T-helper 1 cell (primary cell): ENCODE measurements at regions not wholly inside any gene's neighbourhood (a gene's known extent, or its start where the extent isn't known, plus 50 kb on each side); places are given as distances from the start of the nearest gene placed in this dataset.

ENCODE experiments used
- DNase-seq, 5 donors: peaks; one replicate each; pipeline ENCODE4 v3.0.0-alpha.2; 2012 to 2020

DNA sequence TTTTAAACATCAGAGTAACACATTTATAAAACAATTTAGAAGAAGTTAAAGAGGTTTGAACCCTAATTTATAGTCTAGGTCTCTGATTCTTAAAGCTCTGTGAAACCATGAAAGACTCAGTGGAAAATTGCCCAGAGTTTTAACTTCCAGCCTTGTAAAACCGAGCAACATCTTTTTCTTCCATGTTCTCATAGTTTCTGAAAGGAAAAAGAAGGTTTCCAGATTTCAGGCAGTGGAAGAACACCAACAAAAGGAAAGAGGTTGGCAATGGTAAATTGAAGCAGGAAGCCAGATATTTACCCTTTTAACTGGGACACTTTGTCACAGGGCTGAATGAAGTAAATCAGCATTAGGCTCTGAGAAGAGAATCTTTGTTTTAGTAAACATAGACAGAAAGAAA, 1999.3 kb downstream of the MAT2B start:
- DNase-seq: no peak

GRCh38 chr5:165508286-165508685, 2002.9 kb downstream of the MAT2B start:
- DNase-seq: no peak

DNA sequence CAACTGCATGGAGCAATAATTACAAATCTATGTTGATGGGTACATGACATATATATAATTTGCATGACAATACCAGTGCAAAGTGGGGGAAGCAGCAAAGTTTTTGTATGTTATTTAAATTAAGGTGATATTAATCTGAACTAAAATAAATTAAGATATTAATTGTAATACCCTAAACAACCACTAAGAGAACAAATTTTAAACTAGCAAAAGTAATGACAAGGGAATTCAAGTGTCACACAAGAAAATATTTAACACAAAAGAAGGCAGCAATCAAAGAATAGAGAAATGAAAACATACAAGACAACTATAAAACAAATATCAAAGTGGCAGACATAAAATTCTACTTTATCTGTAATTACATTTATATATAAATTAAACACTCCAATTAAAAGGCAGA, 2003.4 kb downstream of the MAT2B start:
- no peak for DNase-seq

GRCh38 chr5:165521816-165522610, 2016.6 kb downstream of the MAT2B start:
- DNase-seq: no peak

DNA sequence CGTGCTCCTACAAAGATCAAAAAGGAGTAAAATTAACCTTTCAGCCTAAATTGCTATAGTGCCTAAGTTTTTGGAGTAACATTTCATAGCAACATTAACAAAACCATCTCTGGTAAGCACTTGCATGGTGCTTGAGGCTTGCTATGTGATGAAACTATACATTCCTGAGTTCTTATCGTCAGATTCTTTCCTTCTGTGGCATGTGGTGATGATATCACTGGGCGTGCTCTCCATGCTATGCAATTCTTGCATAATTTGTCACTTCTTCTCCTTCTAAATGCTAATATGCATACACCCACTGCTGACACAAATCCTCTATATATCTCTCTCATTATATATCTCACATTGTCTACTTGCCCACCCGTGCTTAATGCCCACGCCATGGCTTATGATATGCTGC, 2019.9 kb downstream of the MAT2B start:
- no peak for DNase-seq

DNA sequence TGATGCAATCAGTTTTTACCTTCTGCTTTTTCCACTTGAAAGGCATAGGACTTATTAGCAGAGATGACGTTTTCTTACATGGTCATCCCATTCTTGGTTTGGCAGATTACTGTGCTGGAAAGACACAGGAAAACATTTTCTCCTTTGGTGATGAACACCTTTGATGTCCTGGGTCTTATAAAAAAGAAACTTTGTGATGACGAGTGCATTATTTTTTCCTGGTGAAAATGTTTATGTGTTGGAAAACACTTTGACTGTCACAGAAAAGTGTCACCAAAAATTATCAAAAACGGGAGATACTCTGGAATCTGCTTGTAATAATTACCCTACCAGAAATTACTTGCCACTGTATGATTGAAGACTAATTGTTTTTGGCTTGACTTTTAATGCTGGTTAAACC, 2020.9 kb downstream of the MAT2B start:
- DNase-seq: no peak

DNA sequence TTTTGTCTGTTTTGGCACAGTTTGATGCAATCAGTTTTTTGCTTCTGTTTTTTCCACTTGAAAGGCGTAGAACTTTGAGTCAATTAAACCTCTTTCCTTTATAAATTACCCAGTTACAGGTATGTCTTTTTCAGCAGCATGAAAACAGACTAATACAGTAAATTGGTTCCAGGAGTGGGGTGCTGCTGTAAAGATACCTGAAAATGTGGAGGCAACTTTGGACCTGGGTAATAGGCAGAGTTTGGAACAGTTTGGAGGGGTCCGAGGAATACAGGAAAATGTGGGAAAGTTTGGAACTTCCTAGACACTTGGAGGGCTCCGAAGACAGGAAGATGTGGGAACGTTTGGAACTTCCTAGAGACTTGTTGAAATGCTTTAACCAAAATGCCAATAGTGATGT, 2022.2 kb downstream of the MAT2B start:
- DNase-seq: no peak

GRCh38 chr5:165538065-165538464, 2032.6 kb downstream of the MAT2B start:
- DNase-seq: no peak

DNA sequence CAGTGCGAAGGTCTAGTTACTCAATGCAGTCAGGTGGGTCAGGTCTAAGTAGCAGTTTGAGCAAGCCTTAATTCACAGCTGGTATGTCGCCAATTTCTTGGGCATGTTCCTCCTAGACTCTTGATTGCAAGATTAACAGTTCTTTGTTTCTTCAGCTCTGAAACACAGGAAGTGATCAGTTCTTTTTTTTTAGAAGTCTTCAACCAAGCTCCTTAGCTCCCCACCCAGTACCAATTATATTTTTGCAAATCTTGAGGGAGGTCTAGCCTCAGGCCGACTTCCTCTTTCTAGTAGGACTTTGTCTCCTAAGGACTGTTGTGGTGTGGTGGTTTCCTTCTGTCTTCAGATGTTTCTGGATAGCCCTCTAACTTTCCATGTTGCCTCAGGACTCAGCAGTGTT, 2054.2 kb downstream of the MAT2B start:
- no peak for DNase-seq

- no peak for DNase-seq
Measured at GRCh38 chr5:165560648-165561047, 2055.2 kb downstream of the MAT2B start.

- DNase-seq: no peak
Measured at GRCh38 chr5:165565911-165566310, 2060.5 kb downstream of the MAT2B start.

DNA sequence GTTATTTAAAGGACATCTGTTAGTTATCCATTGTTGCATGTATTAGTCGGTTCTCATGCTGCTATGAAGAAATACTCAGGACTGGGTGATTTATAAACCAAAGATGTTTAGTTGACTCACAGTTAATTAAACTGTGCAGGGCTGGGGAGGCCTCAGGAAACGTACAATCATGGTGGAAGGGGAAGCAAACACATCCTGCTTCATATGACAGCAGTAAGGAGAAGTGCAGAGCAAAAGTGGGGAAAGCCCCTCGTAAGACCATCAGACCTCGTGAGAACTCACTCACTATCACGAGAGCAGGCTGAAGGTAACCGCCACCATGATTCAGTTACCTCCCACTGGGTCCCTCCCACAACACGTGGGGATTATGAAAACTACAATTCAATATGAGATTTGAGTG, 2064.1 kb downstream of the MAT2B start:
- no peak for DNase-seq

DNA sequence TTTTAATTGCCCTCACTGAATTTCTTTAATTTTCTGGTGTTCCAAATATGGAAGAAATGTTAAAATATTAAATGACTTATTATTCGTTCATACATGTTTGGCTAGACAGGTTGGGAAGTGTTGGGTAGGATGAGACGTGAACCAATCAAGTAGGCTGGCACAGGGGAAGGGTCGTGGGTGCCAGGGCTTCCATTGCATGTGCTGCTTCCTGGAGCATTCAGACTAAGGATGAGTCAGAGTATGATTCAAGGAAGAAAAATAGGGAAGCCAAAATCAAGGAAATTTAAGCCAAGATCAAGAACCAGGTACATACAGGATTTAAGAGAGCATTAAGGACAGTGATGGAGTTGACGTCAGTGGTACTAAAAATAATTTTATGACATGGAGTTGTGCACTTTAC, 2068.0 kb downstream of the MAT2B start:
- no peak for DNase-seq

DNA sequence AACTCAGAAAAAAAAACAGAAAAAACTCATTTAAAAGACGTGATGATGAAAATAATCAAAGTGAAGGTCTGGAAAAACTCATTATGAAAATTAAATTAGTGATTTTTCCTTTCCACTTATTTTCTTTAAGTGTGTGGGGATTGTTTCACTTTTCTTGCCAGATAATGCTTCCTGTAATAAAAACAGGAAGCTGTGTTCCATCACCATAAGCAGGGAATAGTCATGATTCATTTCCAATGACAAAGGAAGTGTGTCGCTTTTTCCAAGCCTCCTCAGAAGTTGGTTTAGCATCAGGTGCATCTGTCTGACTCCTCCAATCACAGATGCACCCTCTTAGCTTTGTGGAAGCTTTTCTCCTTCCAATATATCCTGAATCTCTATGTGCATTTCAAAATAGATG, 2068.7 kb downstream of the MAT2B start:
- no peak for DNase-seq

GRCh38 chr5:165576678-165577275, 2071.4 kb downstream of the MAT2B start:
- DNase-seq: no peak

GRCh38 chr5:165579911-165580310, 2074.5 kb downstream of the MAT2B start:
- no peak for DNase-seq

DNA sequence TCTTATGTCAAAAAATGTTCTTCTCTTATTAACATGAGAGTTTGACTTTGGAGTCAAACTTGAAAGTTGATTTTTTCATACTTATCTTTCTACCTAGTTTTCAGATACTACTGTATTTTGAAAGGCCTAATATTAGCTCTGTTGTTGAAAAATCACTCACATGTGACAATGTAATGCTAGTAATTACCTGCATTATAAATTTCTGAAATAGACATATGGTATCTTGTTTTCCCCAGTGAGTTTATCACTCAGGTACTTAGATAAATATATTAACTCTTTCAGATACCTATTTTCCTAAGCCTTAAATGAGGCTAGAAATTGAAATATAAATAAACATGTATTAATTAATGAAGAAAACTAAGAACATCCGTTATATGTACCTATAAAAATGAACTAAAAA, 2089.3 kb downstream of the MAT2B start:
- DNase-seq: no peak

DNA sequence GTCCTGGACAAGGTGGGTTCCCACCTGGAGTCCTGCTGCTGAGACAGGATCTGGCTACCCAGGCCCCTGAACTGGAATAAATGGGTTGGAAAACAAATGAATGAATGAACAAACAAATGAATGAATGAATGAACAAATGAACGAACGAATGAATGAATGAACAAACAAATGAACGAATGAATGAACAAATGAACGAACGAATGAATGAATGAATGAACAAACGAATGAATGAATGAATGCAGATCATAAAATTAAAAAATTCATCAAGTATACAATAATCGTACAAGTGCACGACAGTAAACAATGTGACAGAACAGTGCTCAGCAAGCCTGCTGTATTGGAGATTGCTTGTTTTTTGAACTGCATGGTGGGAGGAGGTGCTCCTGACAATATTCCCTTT, 2097.1 kb downstream of the MAT2B start:
- no peak for DNase-seq

GRCh38 chr5:165607026-165607425, 2101.6 kb downstream of the MAT2B start:
- DNase-seq: no peak

DNA sequence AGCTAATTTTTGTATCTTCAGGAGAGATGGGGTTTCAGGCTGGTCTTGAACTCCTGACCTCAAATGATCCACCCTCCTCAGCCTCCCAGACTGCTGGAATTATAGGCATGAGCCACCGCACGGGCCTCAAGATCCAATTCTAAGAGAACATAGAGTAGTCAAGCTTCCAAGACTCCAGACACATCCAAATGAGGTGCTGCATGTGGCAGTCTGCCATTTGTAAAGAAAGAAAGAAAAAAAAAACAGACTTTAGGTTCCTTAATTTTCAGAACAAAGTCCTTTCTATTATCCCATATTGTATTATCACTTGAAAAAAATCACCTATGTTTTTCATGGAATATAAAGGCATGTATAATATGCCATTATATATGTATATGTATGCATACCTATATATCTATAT, 2104.5 kb downstream of the MAT2B start:
- no peak for DNase-seq

DNA sequence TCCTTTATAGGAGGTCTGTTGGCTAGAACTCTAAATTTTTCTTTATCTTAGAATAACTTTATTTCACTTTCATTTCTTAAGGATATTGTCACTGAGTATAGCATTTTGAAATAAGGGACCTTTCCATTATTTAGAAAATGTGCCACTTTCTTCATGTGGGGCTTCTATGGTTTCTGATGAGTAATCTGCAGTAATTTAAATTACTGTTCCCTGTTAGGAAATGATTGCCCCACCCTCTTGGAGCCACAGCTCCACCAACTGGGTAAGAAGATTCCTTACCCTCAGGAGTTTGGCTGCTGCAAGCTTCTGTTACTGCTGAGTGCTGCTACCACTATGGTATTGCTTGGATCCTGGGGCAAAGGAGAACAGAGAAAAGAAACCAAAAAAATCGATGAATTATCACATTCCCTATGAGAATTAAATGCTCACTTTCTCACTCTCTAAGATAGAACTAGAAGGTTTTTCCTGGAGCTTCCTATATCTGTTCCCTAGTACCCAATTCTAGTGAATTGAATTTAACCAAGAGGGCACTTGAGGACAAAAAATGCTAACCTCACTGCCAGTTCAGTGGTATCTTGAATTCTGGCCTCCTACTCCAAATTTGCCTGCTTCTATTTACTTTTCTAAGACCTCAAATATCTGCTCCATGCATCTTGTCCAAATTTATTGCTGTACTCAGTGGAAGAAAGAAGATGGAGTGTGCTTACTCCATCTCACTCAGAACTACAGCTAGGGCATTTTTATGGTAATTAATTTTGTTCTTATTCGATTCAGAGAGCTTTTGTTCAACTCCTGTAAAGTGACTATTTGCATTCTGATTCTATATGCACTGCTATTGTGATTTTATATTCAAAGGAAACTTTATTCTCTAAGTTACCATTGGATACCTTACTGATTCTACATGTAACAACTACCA, 2111.3 kb downstream of the MAT2B start:
- no peak for DNase-seq

DNA sequence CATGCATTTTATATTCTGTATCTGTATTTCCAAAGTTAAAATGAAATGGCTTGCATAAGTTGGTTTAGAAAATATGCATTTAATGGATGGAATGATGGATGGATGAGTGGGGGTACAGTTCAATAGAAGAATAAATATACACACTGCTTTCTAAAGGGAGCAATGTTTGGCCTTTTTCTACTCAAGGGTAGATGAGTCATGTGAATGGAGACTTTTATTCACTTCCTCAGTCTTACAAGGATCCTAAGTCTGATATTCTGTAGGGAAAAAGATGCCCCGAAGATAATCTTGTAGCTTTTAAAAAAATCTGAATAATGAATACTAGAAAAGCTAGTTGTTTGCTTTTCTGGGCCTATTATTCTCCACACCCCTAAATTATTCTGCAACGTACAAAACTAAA, 2112.1 kb downstream of the MAT2B start:
- DNase-seq: no peak

GRCh38 chr5:165620394-165620793, 2115.0 kb downstream of the MAT2B start:
- no peak for DNase-seq
